ENCODE measurements at regions not wholly inside any gene's neighbourhood (a gene's known extent, or its start where the extent isn't known, plus 50 kb on each side); places are given as distances from the start of the nearest gene placed in this dataset.

- Mint-ChIP-seq H3K9me3 (ENCODE audit: unreplicated experiment) (no peaks in the 10 kb centered on the region), H3K27me3 (ENCODE audit: insufficient read depth, unreplicated experiment) (no peaks in the 10 kb centered on the region), H3K4me1 (ENCODE audit: low read depth, unreplicated experiment) (no peaks in the 10 kb centered on the region), H3K4me3 (ENCODE audit: unreplicated experiment) (no peak overlapping the region), H3K27ac (ENCODE audit: unreplicated experiment) (no peak overlapping the region), H3K36me3 (ENCODE audit: insufficient read depth, unreplicated experiment) (peaks cover 5% of the 10 kb centered on the region)
- no peak overlapping the region for H3K4me3 ChIP-seq (ENCODE audit: low read depth, low read length)
- H3K9me3 ChIP-seq, result no peaks in the 10 kb centered on the region
- no TSS peak for BruUV-seq (replicated peaks)
- no peak for DNase-seq
- H3K27me3 ChIP-seq (replicated peaks; ENCODE audit: control insufficient read depth, insufficient read depth, low read length), result no peaks in the 10 kb centered on the region
- TF ChIP-seq CTCF (IDR thresholded peaks at IDR 0.05; ENCODE audit: insufficient read depth in 1 of 2, low read depth in 1 of 2, low read length in 1 of 2, severe bottlenecking in 1 of 2, unreplicated experiment in 1 of 2), result no peak
- intact Hi-C loops (cut with micrococcal nuclease; ENCODE audit: unreplicated experiment), result no loop called here
- POLR2A ChIA-PET, result no interaction called here
- no peaks in the 10 kb centered on the region for H3K4me1 ChIP-seq
- CTCF ChIA-PET, result no interaction called here
- H3K36me3 ChIP-seq (ENCODE audit: control insufficient read depth, insufficient read depth, low read length), result no peaks in the 10 kb centered on the region
Measured at GRCh38 chr1:232481091-232481490, 148.8 kb downstream of the SIPA1L2 start.

- Histone ChIP-seq H3K4me1 (no peaks in the 10 kb centered on the region), H3K27me3 (replicated peaks; ENCODE audit: control insufficient read depth, insufficient read depth, low read length) (no peaks in the 10 kb centered on the region), H3K9me3 (no peaks in the 10 kb centered on the region), H3K4me3 (ENCODE audit: low read depth, low read length) (no peak overlapping the region), H3K36me3 (ENCODE audit: control insufficient read depth, insufficient read depth, low read length) (no peaks in the 10 kb centered on the region)
- Mint-ChIP-seq H3K27me3 (ENCODE audit: insufficient read depth, unreplicated experiment) (no peaks in the 10 kb centered on the region), H3K27ac (ENCODE audit: unreplicated experiment) (no peak overlapping the region), H3K4me1 (ENCODE audit: low read depth, unreplicated experiment) (no peaks in the 10 kb centered on the region), H3K36me3 (ENCODE audit: insufficient read depth, unreplicated experiment) (peaks cover 11% of the 10 kb centered on the region), H3K9me3 (ENCODE audit: unreplicated experiment) (no peaks in the 10 kb centered on the region), H3K4me3 (ENCODE audit: unreplicated experiment) (no peak overlapping the region)
- no peak for TF ChIP-seq CTCF (IDR thresholded peaks at IDR 0.05; ENCODE audit: insufficient read depth in 1 of 2, low read depth in 1 of 2, low read length in 1 of 2, severe bottlenecking in 1 of 2, unreplicated experiment in 1 of 2)
- ChIA-PET POLR2A (no interaction called here), CTCF (no interaction called here)
- no TSS peak for BruUV-seq (replicated peaks)
- DNase-seq, result no peak
- intact Hi-C loops (cut with micrococcal nuclease; ENCODE audit: unreplicated experiment), result no loop called here
Measured at GRCh38 chr1:232477728-232478127, 152.2 kb downstream of the SIPA1L2 start.

- POLR2A ChIA-PET, result no interaction called here
Measured at GRCh38 chr1:232476538-232476950, 153.4 kb downstream of the SIPA1L2 start.

More at GRCh38 chr1:232476538-232476950, 153.4 kb downstream of the SIPA1L2 start:
- Histone ChIP-seq H3K27me3 (replicated peaks; ENCODE audit: control insufficient read depth, insufficient read depth, low read length) (no peaks in the 10 kb centered on the region), H3K9me3 (no peaks in the 10 kb centered on the region), H3K36me3 (ENCODE audit: control insufficient read depth, insufficient read depth, low read length) (no peaks in the 10 kb centered on the region), H3K4me3 (ENCODE audit: low read depth, low read length) (no peak overlapping the region), H3K4me1 (no peaks in the 10 kb centered on the region)
- Mint-ChIP-seq H3K36me3 (ENCODE audit: insufficient read depth, unreplicated experiment) (peaks cover 11% of the 10 kb centered on the region), H3K27me3 (ENCODE audit: insufficient read depth, unreplicated experiment) (no peaks in the 10 kb centered on the region), H3K4me3 (ENCODE audit: unreplicated experiment) (no peak overlapping the region), H3K4me1 (ENCODE audit: low read depth, unreplicated experiment) (no peaks in the 10 kb centered on the region), H3K27ac (ENCODE audit: unreplicated experiment) (no peak overlapping the region), H3K9me3 (ENCODE audit: unreplicated experiment) (no peaks in the 10 kb centered on the region)
- DNase-seq, result no peak
- no peak for TF ChIP-seq CTCF (IDR thresholded peaks at IDR 0.05; ENCODE audit: insufficient read depth in 1 of 2, low read depth in 1 of 2, low read length in 1 of 2, severe bottlenecking in 1 of 2, unreplicated experiment in 1 of 2)
- intact Hi-C loops (cut with micrococcal nuclease; ENCODE audit: unreplicated experiment), result no loop called here
- CTCF ChIA-PET, result no interaction called here
- no TSS peak for BruUV-seq (replicated peaks)
